GM19452 (cell line): ENCODE measurements at regions not wholly inside any gene's neighbourhood (a gene's known extent, or its start where the extent isn't known, plus 50 kb on each side); places are given as distances from the start of the nearest gene placed in this dataset.

Source experiments
- ATAC-seq: cut with Tn5 transposase; IDR thresholded peaks from one replicate; pipeline ENCODE4 v1.9.1; 2021; ENCODE audit not compliant: unreplicated experiment

- ATAC-seq: no peak
Observed at GRCh38 chr12:127214186-127214585, 1052.8 kb upstream of the TMEM132C start.

- ATAC-seq: no peak
Observed at GRCh38 chr12:127223011-127223410, 1044.0 kb upstream of the TMEM132C start.

- no peak for ATAC-seq
Observed at GRCh38 chr12:127223731-127224130, 1043.2 kb upstream of the TMEM132C start.

- no peak for ATAC-seq
Observed at GRCh38 chr12:127230843-127231260, 1036.1 kb upstream of the TMEM132C start.

GRCh38 chr12:127231371-127231770 is 1035.6 kb upstream of the TMEM132C start:
- ATAC-seq: no peak

GRCh38 chr12:127233016-127233415 is 1034.0 kb upstream of the TMEM132C start:
- no peak for ATAC-seq

GRCh38 chr12:127235761-127236160 is 1031.2 kb upstream of the TMEM132C start:
- ATAC-seq: no peak

- ATAC-seq: no peak
Observed at GRCh38 chr12:127236491-127236890, 1030.5 kb upstream of the TMEM132C start.

GRCh38 chr12:127237151-127237550 is 1029.8 kb upstream of the TMEM132C start:
- no peak for ATAC-seq

- no peak for ATAC-seq
Observed at GRCh38 chr12:127238107-127238506, 1028.9 kb upstream of the TMEM132C start.

GRCh38 chr12:127239781-127240180 is 1027.2 kb upstream of the TMEM132C start:
- ATAC-seq: no peak

GRCh38 chr12:127240249-127240929 is 1026.6 kb upstream of the TMEM132C start:
- no peak for ATAC-seq

- no peak for ATAC-seq
Observed at GRCh38 chr12:127241072-127241817, 1025.7 kb upstream of the TMEM132C start.

GRCh38 chr12:127245009-127245408 is 1022.0 kb upstream of the TMEM132C start:
- no peak for ATAC-seq

GRCh38 chr12:127245437-127245836 is 1021.5 kb upstream of the TMEM132C start:
- no peak for ATAC-seq

GRCh38 chr12:127247937-127248336 is 1019.0 kb upstream of the TMEM132C start:
- ATAC-seq: no peak

GRCh38 chr12:127249428-127249827 is 1017.5 kb upstream of the TMEM132C start:
- ATAC-seq: no peak

- ATAC-seq: no peak
Observed at GRCh38 chr12:127253797-127254327, 1013.1 kb upstream of the TMEM132C start.

GRCh38 chr12:127254420-127254955 is 1012.5 kb upstream of the TMEM132C start:
- ATAC-seq: no peak

- no peak for ATAC-seq
Observed at GRCh38 chr12:127257366-127257935, 1009.5 kb upstream of the TMEM132C start.

- no peak for ATAC-seq
Observed at GRCh38 chr12:127260531-127260930, 1006.4 kb upstream of the TMEM132C start.

- no peak for ATAC-seq
Observed at GRCh38 chr12:127260999-127261398, 1006.0 kb upstream of the TMEM132C start.
